Smooth muscle cell (in vitro differentiated cells): ENCODE measurements at regions not wholly inside any gene's neighbourhood (a gene's known extent, or its start where the extent isn't known, plus 50 kb on each side); places are given as distances from the start of the nearest gene placed in this dataset.

Source experiments
- DNase-seq: peaks from one replicate; lab custom pipeline; 2025; ENCODE audit not compliant: unreplicated experiment; lab: John Stamatoyannopoulos, UW
- H2AFZ ChIP-seq: fragments of 200-600 bp; sonication (generic); 2 replicates; pipeline ENCODE4 v1.6.0; 2016; ENCODE audit warnings: antibody characterized with exemption, low read depth, mild to moderate bottlenecking
- H3F3A ChIP-seq: fragments of 200-600 bp; sonication (generic); 2 replicates; pipeline ENCODE4 v1.6.0; 2017; ENCODE audit warnings: antibody characterized with exemption, low read depth
- H3K27ac ChIP-seq: fragments of 200-600 bp; sonication (generic); 2 replicates; pipeline ENCODE4 v1.5.1; 2016; ENCODE audit warnings: low read depth, mild to moderate bottlenecking
- H3K27me3 ChIP-seq: fragments of 200-600 bp; sonication (generic); 2 replicates; pipeline ENCODE4 v1.6.1; 2016; ENCODE audit warnings: low read depth, mild to moderate bottlenecking
- H3K36me3 ChIP-seq: fragments of 200-600 bp; sonication (generic); 2 replicates; pipeline ENCODE4 v1.5.1; 2016; ENCODE audit warnings: low read depth
- H3K4me1 ChIP-seq: fragments of 200-600 bp; sonication (generic); 2 replicates; pipeline ENCODE4 v1.5.1; 2016; ENCODE audit warnings: low read depth
- H3K4me2 ChIP-seq: fragments of 200-600 bp; sonication (generic); 2 replicates; pipeline ENCODE4 v1.6.0; 2016; ENCODE audit warnings: mild to moderate bottlenecking
- H3K4me3 ChIP-seq: fragments of 200-600 bp; sonication (generic); 2 replicates; pipeline ENCODE4 v1.5.1; 2016; ENCODE audit warnings: mild to moderate bottlenecking
- H3K79me2 ChIP-seq: fragments of 200-600 bp; sonication (generic); 2 replicates; pipeline ENCODE4 v1.6.0; 2016; ENCODE audit warnings: low read depth, mild to moderate bottlenecking
- H3K9ac ChIP-seq: fragments of 200-600 bp; sonication (generic); 2 replicates; pipeline ENCODE4 v1.6.0; 2016; ENCODE audit warnings: low read depth
- H3K9me3 ChIP-seq: fragments of 200-600 bp; sonication (generic); replicated peaks from 2 replicates; pipeline ENCODE4 v1.5.1; 2016; ENCODE audit warnings: low read depth
- H4K20me1 ChIP-seq: fragments of 200-600 bp; sonication (generic); 2 replicates; pipeline ENCODE4 v1.6.0; 2016; ENCODE audit warnings: low read depth
- WGBS: methylation state at CpG from one replicate; pipeline ENCODE4 v1.1.7; 2016; ENCODE audit warnings: low lambda C conversion rate; 5-methylcytosine and 5-hydroxymethylcytosine counted together
- TF ChIP-seq, protein P1 (sequence below): fragments of 200-600 bp; sonication (generic); IDR thresholded peaks from 2 replicates; pipeline ENCODE4 v1.5.1; 2017; ENCODE audit warnings: borderline replicate concordance, mild to moderate bottlenecking, antibody characterized with exemption; ENCODE audit not compliant: insufficient read depth, poor library complexity, severe bottlenecking

DNA sequence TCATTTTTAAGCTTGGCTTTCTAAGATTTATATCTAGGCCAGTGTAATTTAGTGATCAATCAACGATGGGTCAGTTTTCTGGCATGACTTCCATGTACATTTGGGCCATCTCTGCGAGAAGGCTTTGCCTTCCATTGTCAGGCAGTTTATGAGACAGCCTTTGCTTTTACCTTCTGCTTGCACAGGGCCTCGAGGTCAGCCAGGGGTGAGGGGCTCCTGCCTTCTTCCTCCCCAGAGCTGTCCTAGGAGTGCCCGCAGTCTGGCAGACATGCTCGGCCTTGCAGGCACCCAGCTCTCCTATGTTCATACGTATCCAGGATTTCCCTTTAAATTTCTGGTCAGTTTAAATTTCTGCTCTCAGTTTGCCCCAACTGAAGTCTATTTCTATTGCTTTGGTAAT is 367.2 kb downstream of the SMOC2 start:
- Histone ChIP-seq H3K4me1 (no peaks in the 10 kb centered on the region), H2AFZ (no peak overlapping the region), H3K4me3 (no peak overlapping the region), H3F3A (no peaks in the 10 kb centered on the region), H4K20me1 (no peaks in the 10 kb centered on the region), H3K36me3 (no peaks in the 10 kb centered on the region), H3K27ac (no peak overlapping the region), H3K27me3 (no peaks in the 10 kb centered on the region), H3K4me2 (no peak overlapping the region), H3K9ac (no peak overlapping the region), H3K79me2 (no peaks in the 10 kb centered on the region), H3K9me3 (no peaks in the 10 kb centered on the region)
- TF ChIP-seq, protein P1, sequence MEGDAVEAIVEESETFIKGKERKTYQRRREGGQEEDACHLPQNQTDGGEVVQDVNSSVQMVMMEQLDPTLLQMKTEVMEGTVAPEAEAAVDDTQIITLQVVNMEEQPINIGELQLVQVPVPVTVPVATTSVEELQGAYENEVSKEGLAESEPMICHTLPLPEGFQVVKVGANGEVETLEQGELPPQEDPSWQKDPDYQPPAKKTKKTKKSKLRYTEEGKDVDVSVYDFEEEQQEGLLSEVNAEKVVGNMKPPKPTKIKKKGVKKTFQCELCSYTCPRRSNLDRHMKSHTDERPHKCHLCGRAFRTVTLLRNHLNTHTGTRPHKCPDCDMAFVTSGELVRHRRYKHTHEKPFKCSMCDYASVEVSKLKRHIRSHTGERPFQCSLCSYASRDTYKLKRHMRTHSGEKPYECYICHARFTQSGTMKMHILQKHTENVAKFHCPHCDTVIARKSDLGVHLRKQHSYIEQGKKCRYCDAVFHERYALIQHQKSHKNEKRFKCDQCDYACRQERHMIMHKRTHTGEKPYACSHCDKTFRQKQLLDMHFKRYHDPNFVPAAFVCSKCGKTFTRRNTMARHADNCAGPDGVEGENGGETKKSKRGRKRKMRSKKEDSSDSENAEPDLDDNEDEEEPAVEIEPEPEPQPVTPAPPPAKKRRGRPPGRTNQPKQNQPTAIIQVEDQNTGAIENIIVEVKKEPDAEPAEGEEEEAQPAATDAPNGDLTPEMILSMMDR: no peak
- no peak for DNase-seq
- WGBS: 82% methylated on average over 6 of the region's 6 CpGs

- 75% methylated on average over 2 of the region's 2 CpGs for WGBS
- H3K9me3 ChIP-seq: no peaks in the 10 kb centered on the region
Observed at GRCh38 chr6:168804331-168804730, 363.3 kb downstream of the SMOC2 start.

DNA sequence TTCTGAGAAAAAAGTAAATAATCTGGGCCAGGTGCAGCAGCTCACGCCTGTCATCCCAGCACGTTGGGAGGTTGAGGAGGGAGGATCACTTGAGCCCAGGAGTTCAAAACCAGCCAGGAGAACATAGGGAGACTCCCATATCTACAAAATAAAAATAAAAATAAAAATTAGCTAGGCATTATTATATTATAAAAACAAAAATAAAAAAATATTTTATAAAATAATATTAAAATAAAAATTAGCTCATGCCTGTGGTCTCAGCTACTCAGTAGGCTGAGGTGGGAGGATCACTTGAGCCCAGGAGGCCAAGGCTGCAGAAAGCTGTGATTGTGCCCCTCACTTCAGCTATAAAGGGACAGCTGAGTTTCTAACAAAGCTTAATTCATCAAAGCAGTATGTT is 362.9 kb downstream of the SMOC2 start:
- Histone ChIP-seq H3F3A (no peaks in the 10 kb centered on the region), H2AFZ (no peak overlapping the region), H3K27ac (no peak overlapping the region), H3K4me3 (no peak overlapping the region), H3K36me3 (no peaks in the 10 kb centered on the region), H3K27me3 (peaks cover 4% of the 10 kb centered on the region), H4K20me1 (no peaks in the 10 kb centered on the region), H3K4me2 (no peak overlapping the region), H3K9me3 (no peaks in the 10 kb centered on the region), H3K79me2 (no peaks in the 10 kb centered on the region), H3K9ac (no peak overlapping the region), H3K4me1 (no peaks in the 10 kb centered on the region)
- 95% methylated on average over 2 of the region's 2 CpGs for WGBS
- DNase-seq: no peak
- TF ChIP-seq, protein P1: no peak

More at GRCh38 chr6:168804331-168804730, 363.3 kb downstream of the SMOC2 start:
- DNase-seq: no peak
- no peaks in the 10 kb centered on the region for H3K4me1 ChIP-seq
- no peaks in the 10 kb centered on the region for H3F3A ChIP-seq
- H3K27ac ChIP-seq: no peak overlapping the region
- no peak overlapping the region for H3K9ac ChIP-seq
- no peaks in the 10 kb centered on the region for H3K36me3 ChIP-seq
- H2AFZ ChIP-seq: no peak overlapping the region
- H3K4me2 ChIP-seq: no peak overlapping the region
- no peak overlapping the region for H3K4me3 ChIP-seq
- H4K20me1 ChIP-seq: no peaks in the 10 kb centered on the region
- TF ChIP-seq, protein P1: no peak
- peaks cover 4% of the 10 kb centered on the region for H3K27me3 ChIP-seq
- H3K79me2 ChIP-seq: no peaks in the 10 kb centered on the region

- no peak overlapping the region for H3K9ac ChIP-seq
- H3K4me1 ChIP-seq: no peaks in the 10 kb centered on the region
- 84% methylated on average over 5 of the region's 5 CpGs for WGBS
- no peaks in the 10 kb centered on the region for H3F3A ChIP-seq
- no peak overlapping the region for H3K27ac ChIP-seq
- no peaks in the 10 kb centered on the region for H4K20me1 ChIP-seq
- H3K36me3 ChIP-seq: no peaks in the 10 kb centered on the region
- no peaks in the 10 kb centered on the region for H3K79me2 ChIP-seq
- no peaks in the 10 kb centered on the region for H3K9me3 ChIP-seq
- TF ChIP-seq, protein P1: no peak
- no peak for DNase-seq
- peaks cover 4% of the 10 kb centered on the region for H3K27me3 ChIP-seq
- no peak overlapping the region for H3K4me3 ChIP-seq
- no peak overlapping the region for H3K4me2 ChIP-seq
- H2AFZ ChIP-seq: no peak overlapping the region
Observed at GRCh38 chr6:168799067-168799466, 358.1 kb downstream of the SMOC2 start.
